HCT116 (cell line): ENCODE measurements at regions not wholly inside any gene's neighbourhood (a gene's known extent, or its start where the extent isn't known, plus 50 kb on each side); places are given as distances from the start of the nearest gene placed in this dataset.
"Not testable (repeated sequence)": the region's sequence is repeated elsewhere in the genome, so short reads cannot be mapped to it uniquely, and the experiment has no call there.

Experiments
- EZH2 ChIP-seq: fragments of 200-600 bp; sonication (generic); IDR thresholded peaks from 2 replicates; pipeline ENCODE4 v1.6.1; 2017; ENCODE audit warnings: antibody characterized with exemption, mixed run types
- EZH2phosphoT487 ChIP-seq: fragments of 200-600 bp; IDR thresholded peaks from 2 replicates; pipeline ENCODE4 v1.6.1; 2018; ENCODE audit warnings: antibody characterized with exemption, borderline replicate concordance
- POLR2A ChIP-seq: IDR thresholded peaks from 2 replicates; pipeline ENCODE4 v1.7.0; 2011; ENCODE audit warnings: borderline replicate concordance; ENCODE audit not compliant: insufficient read depth, insufficient read length; ENCODE audit errors: extremely low read depth
- POLR2AphosphoS5 ChIP-seq: IDR thresholded peaks from 2 replicates; pipeline ENCODE4 v1.6.1; 2011; ENCODE audit warnings: mild to moderate bottlenecking, low read depth, low read length, moderate library complexity
- SIN3A ChIP-seq: IDR thresholded peaks from 2 replicates; pipeline ENCODE4 v1.6.1; 2012; ENCODE audit warnings: low read depth
- YY1 ChIP-seq: IDR thresholded peaks from 2 replicates; pipeline ENCODE4 v1.6.1; 2011; ENCODE audit warnings: low read length, low read depth, moderate library complexity, mild to moderate bottlenecking; ENCODE audit not compliant: insufficient replicate concordance; ENCODE audit errors: extremely low read depth
- TF ChIP-seq, protein P1 (sequence below), 3 experiments: fragments of 200-600 bp in 1 of 3; sonication (generic) in 1 of 3; IDR thresholded peaks in 2 of 3; conservative IDR thresholded peaks in 1 of 3; 2 replicates each; pipeline ENCODE4 v1.5.1; 2012 to 2017; ENCODE audit warnings: low read depth in 2 of 3, low read length in 2 of 3, antibody characterized with exemption in 1 of 3, borderline replicate concordance in 1 of 3, control low read depth in 1 of 3, mild to moderate bottlenecking in 1 of 3, mixed read lengths in 1 of 3, mixed run types in 1 of 3, moderate library complexity in 1 of 3; ENCODE audit not compliant: insufficient read depth in 1 of 3
- TF ChIP-seq, protein P2 (sequence below): IDR thresholded peaks from 2 replicates; pipeline ENCODE4 v1.6.1; 2012

DNA sequence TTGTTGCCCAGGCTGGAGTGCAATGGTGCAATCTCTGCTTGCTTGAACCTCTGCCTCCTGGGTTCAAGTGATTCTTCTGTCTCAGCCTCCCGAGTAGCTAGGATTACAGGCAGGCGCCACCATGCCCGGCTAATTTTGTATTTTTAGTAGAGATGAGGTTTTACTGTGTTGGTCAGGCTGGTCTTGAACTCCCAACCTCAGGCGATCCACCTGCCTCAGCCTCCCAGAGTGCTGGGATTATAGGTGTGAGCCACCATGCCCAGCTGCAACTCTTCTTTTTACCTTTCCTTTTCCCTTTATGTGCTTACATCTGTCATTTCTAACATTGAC is 106.5 kb upstream of the TPTE start:
- TF ChIP-seq EZH2, YY1, POLR2AphosphoS5, POLR2A, EZH2phosphoT487, SIN3A: not testable (repeated sequence)
- TF ChIP-seq, protein P1, sequence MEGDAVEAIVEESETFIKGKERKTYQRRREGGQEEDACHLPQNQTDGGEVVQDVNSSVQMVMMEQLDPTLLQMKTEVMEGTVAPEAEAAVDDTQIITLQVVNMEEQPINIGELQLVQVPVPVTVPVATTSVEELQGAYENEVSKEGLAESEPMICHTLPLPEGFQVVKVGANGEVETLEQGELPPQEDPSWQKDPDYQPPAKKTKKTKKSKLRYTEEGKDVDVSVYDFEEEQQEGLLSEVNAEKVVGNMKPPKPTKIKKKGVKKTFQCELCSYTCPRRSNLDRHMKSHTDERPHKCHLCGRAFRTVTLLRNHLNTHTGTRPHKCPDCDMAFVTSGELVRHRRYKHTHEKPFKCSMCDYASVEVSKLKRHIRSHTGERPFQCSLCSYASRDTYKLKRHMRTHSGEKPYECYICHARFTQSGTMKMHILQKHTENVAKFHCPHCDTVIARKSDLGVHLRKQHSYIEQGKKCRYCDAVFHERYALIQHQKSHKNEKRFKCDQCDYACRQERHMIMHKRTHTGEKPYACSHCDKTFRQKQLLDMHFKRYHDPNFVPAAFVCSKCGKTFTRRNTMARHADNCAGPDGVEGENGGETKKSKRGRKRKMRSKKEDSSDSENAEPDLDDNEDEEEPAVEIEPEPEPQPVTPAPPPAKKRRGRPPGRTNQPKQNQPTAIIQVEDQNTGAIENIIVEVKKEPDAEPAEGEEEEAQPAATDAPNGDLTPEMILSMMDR (IDR thresholded peaks at IDR 0.05 in 2 of 3, conservative IDR thresholded peaks at IDR 0.05 in 1 of 3; ENCODE audit: borderline replicate concordance in 1 of 3, insufficient read depth in 1 of 3, low read depth in 2 of 3, low read length in 2 of 3), result not testable (repeated sequence)
- TF ChIP-seq, protein P2, sequence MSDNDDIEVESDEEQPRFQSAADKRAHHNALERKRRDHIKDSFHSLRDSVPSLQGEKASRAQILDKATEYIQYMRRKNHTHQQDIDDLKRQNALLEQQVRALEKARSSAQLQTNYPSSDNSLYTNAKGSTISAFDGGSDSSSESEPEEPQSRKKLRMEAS, result not testable (repeated sequence)
